SU-DHL-6 (cell line): ENCODE measurements at regions not wholly inside any gene's neighbourhood (a gene's known extent, or its start where the extent isn't known, plus 50 kb on each side); places are given as distances from the start of the nearest gene placed in this dataset.

Experiments used
- H2AFZ ChIP-seq: fragments of 200-600 bp; sonication (generic); 2 replicates; pipeline ENCODE4 v1.6.1; 2014; ENCODE audit warnings: low read depth, mild to moderate bottlenecking, moderate library complexity, mixed read lengths, antibody characterized with exemption, low read length; ENCODE audit not compliant: severe bottlenecking
- H3F3A ChIP-seq: fragments of 200-600 bp; shearing (Covaris generic); 2 replicates; pipeline ENCODE4 v1.6.0; 2016; ENCODE audit warnings: antibody characterized with exemption, mild to moderate bottlenecking; ENCODE audit not compliant: insufficient read depth
- H3K27ac ChIP-seq: fragments of 200-600 bp; sonication (generic); 2 replicates; pipeline ENCODE4 v1.5.1; 2016; ENCODE audit warnings: low read depth, mild to moderate bottlenecking, low read length, moderate library complexity, mixed read lengths
- H3K27me3 ChIP-seq: fragments of 200-600 bp; sonication (generic), shearing (Covaris generic); 2 replicates; pipeline ENCODE4 v1.6.0; 2014; ENCODE audit warnings: mild to moderate bottlenecking, low read length
- H3K36me3 ChIP-seq: fragments of 200-600 bp; sonication (generic); 2 replicates; pipeline ENCODE4 v1.6.1; 2014; ENCODE audit warnings: mild to moderate bottlenecking, low read length, mixed read lengths
- H3K4me2 ChIP-seq: fragments of 300-600, 200-600 bp; shearing (Covaris generic), sonication (generic); 2 replicates; pipeline ENCODE4 v1.6.0; 2014; ENCODE audit warnings: low read length, low read depth, mild to moderate bottlenecking; ENCODE audit not compliant: poor library complexity, severe bottlenecking
- H3K4me3 ChIP-seq: fragments of 200-600 bp; sonication (generic); 2 replicates; pipeline ENCODE4 v1.5.1; 2014; ENCODE audit warnings: antibody characterized with exemption, low read length, mild to moderate bottlenecking, mixed read lengths; ENCODE audit not compliant: insufficient read depth, poor library complexity, severe bottlenecking
- H3K79me2 ChIP-seq: fragments of 200-600 bp; sonication (generic); 2 replicates; pipeline ENCODE4 v1.6.1; 2014; ENCODE audit warnings: mild to moderate bottlenecking, low read length, moderate library complexity; ENCODE audit not compliant: insufficient read depth
- H3K9ac ChIP-seq: fragments of 200-600 bp; sonication (generic); 2 replicates; pipeline ENCODE4 v1.7.0; 2014; ENCODE audit warnings: mild to moderate bottlenecking, low read length
- H3K9me2 ChIP-seq: fragments of 200-600 bp; sonication (generic); replicated peaks from 2 replicates; pipeline ENCODE4 v1.6.1; 2014; ENCODE audit warnings: low read length; ENCODE audit not compliant: insufficient read depth
- H3K9me3 ChIP-seq: fragments of 200-600 bp; sonication (generic); 2 replicates; pipeline ENCODE4 v1.6.1; 2014; ENCODE audit warnings: low read length, mixed read lengths; ENCODE audit not compliant: insufficient read depth
- H4K20me1 ChIP-seq: fragments of 200-600 bp; sonication (generic); 2 replicates; pipeline ENCODE4 v1.6.1; 2014; ENCODE audit warnings: low read depth, mild to moderate bottlenecking, antibody characterized with exemption, low read length, moderate library complexity, mixed read lengths
- EZH2phosphoT487 ChIP-seq: fragments of 200-600 bp; sonication (generic), shearing (Covaris generic); conservative IDR thresholded peaks from 2 replicates; pipeline ENCODE4 v1.6.1; 2018; ENCODE audit warnings: mild to moderate bottlenecking, antibody characterized with exemption, low read length, moderate library complexity, mixed read lengths
- TF ChIP-seq, protein P1 (sequence below): fragments of 200-600 bp; sonication (generic); IDR thresholded peaks from one replicate; pipeline ENCODE4 v1.5.1; 2017; ENCODE audit warnings: antibody characterized with exemption, mild to moderate bottlenecking, low read length, moderate library complexity; ENCODE audit not compliant: insufficient read depth, poor library complexity, severe bottlenecking

DNA sequence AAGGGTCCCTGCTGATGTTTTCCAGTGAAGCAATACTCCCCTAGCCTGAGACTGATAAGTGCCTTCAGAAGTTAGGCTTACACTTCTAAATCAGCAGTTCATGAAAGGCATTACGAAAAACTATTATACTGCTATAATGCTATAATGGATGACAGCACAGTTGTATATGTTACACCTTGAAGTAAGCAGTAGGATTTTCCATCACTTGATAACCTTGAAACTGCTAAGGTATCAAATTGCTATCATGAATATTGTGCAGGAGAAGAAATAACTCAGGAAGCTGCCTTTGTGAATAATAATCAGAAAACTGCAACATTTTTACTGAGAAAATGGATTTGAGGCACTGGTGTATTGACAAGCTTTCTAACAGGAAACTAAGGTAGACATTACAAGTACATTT is 142.3 kb downstream of the HNMT start:
- TF ChIP-seq EZH2phosphoT487 = no peak
- TF ChIP-seq, protein P1, sequence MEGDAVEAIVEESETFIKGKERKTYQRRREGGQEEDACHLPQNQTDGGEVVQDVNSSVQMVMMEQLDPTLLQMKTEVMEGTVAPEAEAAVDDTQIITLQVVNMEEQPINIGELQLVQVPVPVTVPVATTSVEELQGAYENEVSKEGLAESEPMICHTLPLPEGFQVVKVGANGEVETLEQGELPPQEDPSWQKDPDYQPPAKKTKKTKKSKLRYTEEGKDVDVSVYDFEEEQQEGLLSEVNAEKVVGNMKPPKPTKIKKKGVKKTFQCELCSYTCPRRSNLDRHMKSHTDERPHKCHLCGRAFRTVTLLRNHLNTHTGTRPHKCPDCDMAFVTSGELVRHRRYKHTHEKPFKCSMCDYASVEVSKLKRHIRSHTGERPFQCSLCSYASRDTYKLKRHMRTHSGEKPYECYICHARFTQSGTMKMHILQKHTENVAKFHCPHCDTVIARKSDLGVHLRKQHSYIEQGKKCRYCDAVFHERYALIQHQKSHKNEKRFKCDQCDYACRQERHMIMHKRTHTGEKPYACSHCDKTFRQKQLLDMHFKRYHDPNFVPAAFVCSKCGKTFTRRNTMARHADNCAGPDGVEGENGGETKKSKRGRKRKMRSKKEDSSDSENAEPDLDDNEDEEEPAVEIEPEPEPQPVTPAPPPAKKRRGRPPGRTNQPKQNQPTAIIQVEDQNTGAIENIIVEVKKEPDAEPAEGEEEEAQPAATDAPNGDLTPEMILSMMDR = no peak
- H4K20me1 ChIP-seq = no peaks in the 10 kb centered on the region
- H3K9me2 ChIP-seq = no peaks in the 10 kb centered on the region
- no peak overlapping the region for H3K27ac ChIP-seq
- H3K79me2 ChIP-seq = no peaks in the 10 kb centered on the region
- H3K4me3 ChIP-seq = no peak overlapping the region
- H3K27me3 ChIP-seq = no peaks in the 10 kb centered on the region
- no peak overlapping the region for H3K9ac ChIP-seq
- H3K9me3 ChIP-seq = no peaks in the 10 kb centered on the region
- H3K4me2 ChIP-seq = no peak overlapping the region
- H3K36me3 ChIP-seq = no peaks in the 10 kb centered on the region
- H2AFZ ChIP-seq = no peak overlapping the region
- no peaks in the 10 kb centered on the region for H3F3A ChIP-seq

DNA sequence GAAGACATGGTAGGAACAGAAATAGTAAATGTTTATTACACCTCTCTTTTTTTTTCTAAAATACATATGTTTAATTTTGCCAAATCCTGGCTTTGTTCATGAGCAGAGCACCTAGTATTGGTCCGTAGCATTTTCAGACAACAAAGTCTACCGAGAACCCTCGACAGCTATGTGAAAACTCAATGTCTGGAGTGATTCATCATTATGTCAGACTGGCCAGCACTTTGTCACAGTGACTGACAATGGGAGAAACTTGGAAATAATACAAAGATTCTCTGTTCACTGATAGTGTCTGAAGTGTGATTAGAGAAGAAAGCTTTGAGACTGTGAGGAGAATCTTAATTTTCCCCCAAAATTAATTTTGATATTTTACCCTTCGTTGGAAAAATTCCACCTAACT is 143.0 kb downstream of the HNMT start:
- Histone ChIP-seq H3K9ac (no peak overlapping the region), H3K36me3 (no peaks in the 10 kb centered on the region), H3K4me2 (no peak overlapping the region), H3K9me3 (no peaks in the 10 kb centered on the region), H3K9me2 (no peaks in the 10 kb centered on the region), H3F3A (no peaks in the 10 kb centered on the region), H3K79me2 (no peaks in the 10 kb centered on the region), H3K27ac (no peak overlapping the region), H4K20me1 (no peaks in the 10 kb centered on the region), H3K4me3 (no peak overlapping the region), H2AFZ (no peak overlapping the region), H3K27me3 (no peaks in the 10 kb centered on the region)
- TF ChIP-seq EZH2phosphoT487 = no peak
- TF ChIP-seq, protein P1 = no peak

DNA sequence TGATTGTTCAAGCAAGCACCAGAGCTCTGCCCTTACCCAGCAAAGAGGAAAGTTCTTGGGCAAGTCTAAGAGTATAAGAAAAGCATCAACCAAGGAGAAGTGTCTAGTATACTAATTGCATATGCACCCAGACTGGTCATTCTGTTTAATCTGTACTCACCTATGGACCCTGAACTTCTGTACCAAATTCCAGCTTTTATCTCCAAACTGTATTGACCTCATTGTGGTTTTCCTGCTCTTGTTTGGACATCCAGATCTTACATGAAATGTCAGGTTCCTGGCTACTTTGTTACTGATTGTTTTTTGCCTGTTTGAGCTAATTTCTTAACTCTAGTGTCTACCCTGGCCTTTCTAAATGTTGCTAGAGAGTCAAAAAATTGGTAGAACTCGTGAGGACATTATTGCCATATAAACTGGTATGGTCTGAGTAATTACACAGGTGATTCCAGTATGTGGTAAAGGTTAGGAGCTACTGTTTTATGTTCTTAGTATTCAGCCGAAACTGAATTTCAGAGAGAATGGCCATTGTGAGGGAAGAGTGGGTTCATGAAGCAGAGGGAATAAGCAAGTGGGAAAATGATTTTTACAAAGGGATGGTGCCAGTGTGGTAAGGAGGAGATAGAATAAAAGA is 146.3 kb downstream of the HNMT start:
- no peak overlapping the region for H2AFZ ChIP-seq
- no peak overlapping the region for H3K4me2 ChIP-seq
- H3K79me2 ChIP-seq = no peaks in the 10 kb centered on the region
- H3K4me3 ChIP-seq = no peak overlapping the region
- H3K9me3 ChIP-seq = no peaks in the 10 kb centered on the region
- H3K9me2 ChIP-seq = no peaks in the 10 kb centered on the region
- no peak for TF ChIP-seq EZH2phosphoT487
- TF ChIP-seq, protein P1 = no peak
- H3K9ac ChIP-seq = no peak overlapping the region
- H4K20me1 ChIP-seq = no peaks in the 10 kb centered on the region
- no peaks in the 10 kb centered on the region for H3F3A ChIP-seq
- H3K36me3 ChIP-seq = no peaks in the 10 kb centered on the region
- H3K27me3 ChIP-seq = no peaks in the 10 kb centered on the region
- H3K27ac ChIP-seq = no peak overlapping the region
